HG02759 (cell line): ENCODE measurements at regions not wholly inside any gene's neighbourhood (a gene's known extent, or its start where the extent isn't known, plus 50 kb on each side); places are given as distances from the start of the nearest gene placed in this dataset.

Experiments used
- ATAC-seq: cut with Tn5 transposase; IDR thresholded peaks from one replicate; pipeline ENCODE4 v1.9.1; 2021; ENCODE audit warnings: mild to moderate bottlenecking, moderate library complexity; ENCODE audit not compliant: unreplicated experiment

- ATAC-seq, result no peak
These were observed 923.7 kb upstream of the CNTNAP5 start for GRCh38 chr2:123101434-123101833.

- ATAC-seq, result no peak
These were observed 921.2 kb upstream of the CNTNAP5 start for GRCh38 chr2:123103902-123104301.

- no peak for ATAC-seq
These were observed 908.5 kb upstream of the CNTNAP5 start for GRCh38 chr2:123116595-123116994.

- ATAC-seq, result no peak
These were observed 897.9 kb upstream of the CNTNAP5 start for GRCh38 chr2:123127236-123127635.

GRCh38 chr2:123128951-123129350 is 896.1 kb upstream of the CNTNAP5 start:
- no peak for ATAC-seq

- no peak for ATAC-seq
These were observed 888.7 kb upstream of the CNTNAP5 start for GRCh38 chr2:123136419-123136818.

GRCh38 chr2:123144082-123144481 is 881.0 kb upstream of the CNTNAP5 start:
- ATAC-seq, result no peak

- no peak for ATAC-seq
These were observed 872.0 kb upstream of the CNTNAP5 start for GRCh38 chr2:123153041-123153440.

GRCh38 chr2:123154195-123154594 is 870.9 kb upstream of the CNTNAP5 start:
- ATAC-seq, result no peak

- no peak for ATAC-seq
These were observed 868.1 kb upstream of the CNTNAP5 start for GRCh38 chr2:123157016-123157415.

GRCh38 chr2:123162400-123163016 is 862.6 kb upstream of the CNTNAP5 start:
- no peak for ATAC-seq

GRCh38 chr2:123163398-123163797 is 861.7 kb upstream of the CNTNAP5 start:
- ATAC-seq, result no peak

GRCh38 chr2:123164216-123164615 is 860.9 kb upstream of the CNTNAP5 start:
- ATAC-seq, result no peak

- no peak for ATAC-seq
These were observed 859.5 kb upstream of the CNTNAP5 start for GRCh38 chr2:123165616-123166015.

GRCh38 chr2:123179526-123179925 is 845.6 kb upstream of the CNTNAP5 start:
- no peak for ATAC-seq

- no peak for ATAC-seq
These were observed 829.1 kb upstream of the CNTNAP5 start for GRCh38 chr2:123195957-123196356.

GRCh38 chr2:123200035-123200434 is 825.1 kb upstream of the CNTNAP5 start:
- no peak for ATAC-seq

GRCh38 chr2:123207245-123207644 is 817.8 kb upstream of the CNTNAP5 start:
- ATAC-seq, result no peak

- ATAC-seq, result no peak
These were observed 815.9 kb upstream of the CNTNAP5 start for GRCh38 chr2:123209202-123209601.

- ATAC-seq, result no peak
These were observed 813.9 kb upstream of the CNTNAP5 start for GRCh38 chr2:123211181-123211580.

GRCh38 chr2:123245156-123245555 is 779.9 kb upstream of the CNTNAP5 start:
- no peak for ATAC-seq

GRCh38 chr2:123258877-123259539 is 766.1 kb upstream of the CNTNAP5 start:
- ATAC-seq, result no peak

- no peak for ATAC-seq
These were observed 762.2 kb upstream of the CNTNAP5 start for GRCh38 chr2:123262856-123263255.
